ENCODE measurements at regions not wholly inside any gene's neighbourhood (a gene's known extent, or its start where the extent isn't known, plus 50 kb on each side); places are given as distances from the start of the nearest gene placed in this dataset.

GRCh38 chr21:35349376-35350080 is 300.4 kb upstream of the RUNX1 start:
- H3K4me1 Mint-ChIP-seq = peaks cover 2% of the 10 kb centered on the region
- H3K27ac Mint-ChIP-seq = no peak overlapping the region
- no peak for DNase-seq
- peaks cover 12% of the 10 kb centered on the region for H3K27me3 Mint-ChIP-seq
- ATAC-seq (ENCODE audit: low read depth) = no peak
- peaks cover 6% of the 10 kb centered on the region for H3K9me3 Mint-ChIP-seq
- no peak overlapping the region for H3K4me3 Mint-ChIP-seq
- H3K36me3 Mint-ChIP-seq = no peaks in the 10 kb centered on the region
- POLR2A ChIA-PET = no interaction called here

GRCh38 chr21:35348686-35349085 is 299.6 kb upstream of the RUNX1 start:
- DNase-seq (no peak), ATAC-seq (ENCODE audit: low read depth) (no peak)
- POLR2A ChIA-PET = no interaction called here
- Mint-ChIP-seq H3K27ac (no peak overlapping the region), H3K27me3 (peaks cover 12% of the 10 kb centered on the region), H3K4me3 (no peak overlapping the region), H3K36me3 (no peaks in the 10 kb centered on the region), H3K9me3 (peaks cover 5% of the 10 kb centered on the region), H3K4me1 (peaks cover 2% of the 10 kb centered on the region)

- Mint-ChIP-seq H3K9me3 (peaks cover 3% of the 10 kb centered on the region), H3K4me3 (no peak overlapping the region), H3K36me3 (no peaks in the 10 kb centered on the region), H3K4me1 (peaks cover 10% of the 10 kb centered on the region), H3K27ac (no peak overlapping the region), H3K27me3 (peaks cover 8% of the 10 kb centered on the region)
- DNase-seq (no peak), ATAC-seq (ENCODE audit: low read depth) (no peak)
- POLR2A ChIA-PET = no interaction called here
Measured at GRCh38 chr21:35346697-35347096, 297.6 kb upstream of the RUNX1 start.

- H3K27ac Mint-ChIP-seq = no peak overlapping the region
- H3K4me1 Mint-ChIP-seq = peaks cover 10% of the 10 kb centered on the region
- POLR2A ChIA-PET = no interaction called here
- no peaks in the 10 kb centered on the region for H3K36me3 Mint-ChIP-seq
- H3K4me3 Mint-ChIP-seq = no peak overlapping the region
- H3K27me3 Mint-ChIP-seq = peaks cover 8% of the 10 kb centered on the region
- H3K9me3 Mint-ChIP-seq = peaks cover 3% of the 10 kb centered on the region
- no peak for DNase-seq
- ATAC-seq (ENCODE audit: low read depth) = no peak
Measured at GRCh38 chr21:35345954-35346353, 296.9 kb upstream of the RUNX1 start.

- POLR2A ChIA-PET = no interaction called here
- Mint-ChIP-seq H3K4me3 (no peak overlapping the region), H3K9me3 (peaks cover 3% of the 10 kb centered on the region), H3K4me1 (peaks cover 10% of the 10 kb centered on the region), H3K27ac (no peak overlapping the region), H3K36me3 (no peaks in the 10 kb centered on the region), H3K27me3 (peaks cover 8% of the 10 kb centered on the region)
- no peak for DNase-seq
- no peak for ATAC-seq (ENCODE audit: low read depth)
Measured at GRCh38 chr21:35344582-35344981, 295.5 kb upstream of the RUNX1 start.

- Mint-ChIP-seq H3K27ac (no peak overlapping the region), H3K9me3 (peaks cover 7% of the 10 kb centered on the region), H3K27me3 (peaks cover 8% of the 10 kb centered on the region), H3K4me3 (no peak overlapping the region), H3K4me1 (peaks cover 10% of the 10 kb centered on the region), H3K36me3 (no peaks in the 10 kb centered on the region)
- POLR2A ChIA-PET = no interaction called here
- ATAC-seq (ENCODE audit: low read depth) (no peak), DNase-seq (no peak)
Measured at GRCh38 chr21:35343046-35343819, 294.1 kb upstream of the RUNX1 start.

GRCh38 chr21:35342440-35342839 is 293.3 kb upstream of the RUNX1 start:
- peaks cover 10% of the 10 kb centered on the region for H3K4me1 Mint-ChIP-seq
- H3K4me3 Mint-ChIP-seq = no peak overlapping the region
- no peaks in the 10 kb centered on the region for H3K36me3 Mint-ChIP-seq
- peak overlapping the region; percentile 57 for H3K27ac Mint-ChIP-seq
- H3K9me3 Mint-ChIP-seq = peaks cover 7% of the 10 kb centered on the region
- DNase-seq = no peak
- POLR2A ChIA-PET = no interaction called here
- peaks cover 8% of the 10 kb centered on the region for H3K27me3 Mint-ChIP-seq
- no peak for ATAC-seq (ENCODE audit: low read depth)

- Mint-ChIP-seq H3K9me3 (peaks cover 10% of the 10 kb centered on the region), H3K4me3 (no peak overlapping the region), H3K4me1 (peaks cover 8% of the 10 kb centered on the region), H3K27me3 (peaks cover 2% of the 10 kb centered on the region), H3K27ac (no peak overlapping the region), H3K36me3 (no peaks in the 10 kb centered on the region)
- ATAC-seq (ENCODE audit: low read depth) (no peak), DNase-seq (no peak)
- POLR2A ChIA-PET = no interaction called here
Measured at GRCh38 chr21:35340273-35340672, 291.2 kb upstream of the RUNX1 start.

GRCh38 chr21:35338881-35339632 is 290.0 kb upstream of the RUNX1 start:
- Mint-ChIP-seq H3K27me3 (no peaks in the 10 kb centered on the region), H3K9me3 (peaks cover 7% of the 10 kb centered on the region), H3K4me1 (peaks cover 8% of the 10 kb centered on the region), H3K36me3 (no peaks in the 10 kb centered on the region), H3K4me3 (no peak overlapping the region), H3K27ac (no peak overlapping the region)
- POLR2A ChIA-PET = no interaction called here
- ATAC-seq (ENCODE audit: low read depth) (no peak), DNase-seq (no peak)

GRCh38 chr21:35338281-35338680 is 289.2 kb upstream of the RUNX1 start:
- Mint-ChIP-seq H3K27me3 (no peaks in the 10 kb centered on the region), H3K36me3 (no peaks in the 10 kb centered on the region), H3K4me1 (peaks cover 6% of the 10 kb centered on the region), H3K9me3 (peaks cover 7% of the 10 kb centered on the region), H3K27ac (no peak overlapping the region), H3K4me3 (no peak overlapping the region)
- POLR2A ChIA-PET = no interaction called here
- DNase-seq = no peak
- ATAC-seq (ENCODE audit: low read depth) = no peak

- Mint-ChIP-seq H3K4me1 (peaks cover 4% of the 10 kb centered on the region), H3K27ac (no peak overlapping the region), H3K36me3 (no peaks in the 10 kb centered on the region), H3K4me3 (no peak overlapping the region), H3K27me3 (no peaks in the 10 kb centered on the region), H3K9me3 (peaks cover 7% of the 10 kb centered on the region)
- DNase-seq (no peak), ATAC-seq (ENCODE audit: low read depth) (no peak)
- POLR2A ChIA-PET = no interaction called here
Measured at GRCh38 chr21:35337573-35337972, 288.5 kb upstream of the RUNX1 start.

- no peaks in the 10 kb centered on the region for H3K27me3 Mint-ChIP-seq
- H3K36me3 Mint-ChIP-seq = no peaks in the 10 kb centered on the region
- ATAC-seq (ENCODE audit: low read depth) (no peak), DNase-seq (no peak)
- H3K4me3 Mint-ChIP-seq = no peak overlapping the region
- H3K27ac Mint-ChIP-seq = no peak overlapping the region
- peaks cover 7% of the 10 kb centered on the region for H3K9me3 Mint-ChIP-seq
- no peaks in the 10 kb centered on the region for H3K4me1 Mint-ChIP-seq
- POLR2A ChIA-PET = no interaction called here
Measured at GRCh38 chr21:35336534-35336933, 287.4 kb upstream of the RUNX1 start.

GRCh38 chr21:35335951-35336446 is 286.9 kb upstream of the RUNX1 start:
- POLR2A ChIA-PET = no interaction called here
- ATAC-seq (ENCODE audit: low read depth) = no peak

More at GRCh38 chr21:35335951-35336446, 286.9 kb upstream of the RUNX1 start:
- H3K4me3 Mint-ChIP-seq = no peak overlapping the region
- H3K27ac Mint-ChIP-seq = no peak overlapping the region
- no peaks in the 10 kb centered on the region for H3K36me3 Mint-ChIP-seq
- no peaks in the 10 kb centered on the region for H3K27me3 Mint-ChIP-seq
- H3K4me1 Mint-ChIP-seq = no peaks in the 10 kb centered on the region
- peaks cover 11% of the 10 kb centered on the region for H3K9me3 Mint-ChIP-seq
- no peak for DNase-seq
